Mesenchymal stem cell (in vitro differentiated cells and primary cell): ENCODE measurements at regions not wholly inside any gene's neighbourhood (a gene's known extent, or its start where the extent isn't known, plus 50 kb on each side); places are given as distances from the start of the nearest gene placed in this dataset.
"Not testable (repeated sequence)": the region's sequence is repeated elsewhere in the genome, so short reads cannot be mapped to it uniquely, and the experiment has no call there.

ENCODE experiments used
- DNase-seq: peaks from one replicate; pipeline ENCODE4 v3.0.0-alpha.2; 2013
- H2AFZ ChIP-seq: one replicate; pipeline ENCODE4 v1.6.1; 2013; ENCODE audit warnings: low read depth, mild to moderate bottlenecking, control low read depth, inconsistent platforms, low read length, moderate library complexity
- H2AK5ac ChIP-seq: 2 replicates; pipeline ENCODE4 v1.6.1; 2013; ENCODE audit warnings: low read length, moderate library complexity, mild to moderate bottlenecking, inconsistent platforms; ENCODE audit not compliant: severe bottlenecking
- H2BK120ac ChIP-seq: one replicate; pipeline ENCODE4 v1.6.1; 2013; ENCODE audit warnings: low read depth, mild to moderate bottlenecking, inconsistent platforms, low read length, moderate library complexity
- H2BK12ac ChIP-seq, 2 experiments: one replicate each; pipeline ENCODE4 v1.6.1; 2013; ENCODE audit warnings: inconsistent platforms in 2 of 2, low read length in 2 of 2, mild to moderate bottlenecking in 2 of 2, moderate library complexity in 2 of 2, control low read depth in 1 of 2
- H2BK15ac ChIP-seq: one replicate; pipeline ENCODE4 v1.6.1; 2013; ENCODE audit warnings: mild to moderate bottlenecking, low read depth, inconsistent platforms; ENCODE audit not compliant: poor library complexity, severe bottlenecking
- H2BK5ac ChIP-seq: 2 replicates; pipeline ENCODE4 v1.6.1; 2013; ENCODE audit warnings: low read depth, mild to moderate bottlenecking, low read length, control low read depth, inconsistent platforms; ENCODE audit not compliant: poor library complexity, severe bottlenecking
- H3K14ac ChIP-seq, 2 experiments: one replicate each; pipeline ENCODE4 v1.6.1; 2013; ENCODE audit warnings: inconsistent platforms in 2 of 2, low read length in 2 of 2, control low read depth in 1 of 2, mild to moderate bottlenecking in 1 of 2, moderate library complexity in 1 of 2
- H3K18ac ChIP-seq, 2 experiments: one replicate each; pipeline ENCODE4 v1.6.1; 2013; ENCODE audit warnings: inconsistent platforms in 2 of 2, low read length in 2 of 2, control low read depth in 1 of 2, low read depth in 1 of 2, mild to moderate bottlenecking in 1 of 2
- H3K23ac ChIP-seq, 2 experiments: one replicate each; pipeline ENCODE4 v1.6.1; 2013; ENCODE audit warnings: inconsistent platforms in 2 of 2, low read length in 2 of 2, mild to moderate bottlenecking in 2 of 2, moderate library complexity in 2 of 2, control low read depth in 1 of 2
- H3K27ac ChIP-seq: 2 replicates; pipeline ENCODE4 v1.5.1; 2013; ENCODE audit warnings: mild to moderate bottlenecking, moderate library complexity, low read length, control low read depth, inconsistent platforms; ENCODE audit not compliant: poor library complexity, severe bottlenecking
- H3K27me3 ChIP-seq, 2 experiments: 2 replicates each; pipeline versions ENCODE4 v1.6.1 to v1.7.0; 2013; ENCODE audit warnings: low read length in 2 of 2, mild to moderate bottlenecking in 2 of 2, moderate library complexity in 2 of 2, control low read depth in 1 of 2, inconsistent platforms in 1 of 2; ENCODE audit not compliant: control insufficient read depth in 1 of 2, insufficient read depth in 1 of 2
- H3K36me3 ChIP-seq, 2 experiments: 2 replicates each; pipeline versions ENCODE4 v1.6.1 to v1.7.0; 2013; ENCODE audit warnings: low read length in 2 of 2, control low read depth in 1 of 2, inconsistent platforms in 1 of 2, low read depth in 1 of 2, mild to moderate bottlenecking in 1 of 2; ENCODE audit not compliant: insufficient read depth in 2 of 2, control insufficient read depth in 1 of 2
- H3K4ac ChIP-seq, 2 experiments: one replicate each; pipeline ENCODE4 v1.6.1; 2013; ENCODE audit warnings: inconsistent platforms in 2 of 2, low read length in 2 of 2, mild to moderate bottlenecking in 2 of 2, moderate library complexity in 2 of 2, control low read depth in 1 of 2, low read depth in 1 of 2
- H3K4me1 ChIP-seq: 2 replicates; pipeline ENCODE4 v1.6.1; 2013; ENCODE audit warnings: low read depth, low read length, control low read depth; ENCODE audit not compliant: control insufficient read depth, insufficient read depth
- H3K4me2 ChIP-seq: 2 replicates; pipeline ENCODE4 v1.6.1; 2013; ENCODE audit warnings: low read length, mild to moderate bottlenecking, inconsistent platforms; ENCODE audit not compliant: poor library complexity, severe bottlenecking
- H3K4me3 ChIP-seq, 2 experiments: 2 replicates each; pipeline versions ENCODE4 v1.5.1 to v1.7.0; 2013; ENCODE audit warnings: low read length in 2 of 2, mild to moderate bottlenecking in 2 of 2, control low read depth in 1 of 2, low read depth in 1 of 2; ENCODE audit not compliant: insufficient read depth in 1 of 2
- H3K79me1 ChIP-seq: replicated peaks from 2 replicates; pipeline ENCODE4 v1.6.1; 2013; ENCODE audit warnings: mild to moderate bottlenecking, control low read depth, low read length, inconsistent platforms; ENCODE audit not compliant: poor library complexity, severe bottlenecking
- H3K9ac ChIP-seq: 2 replicates; pipeline ENCODE4 v1.7.0; 2013; ENCODE audit warnings: mild to moderate bottlenecking, low read length, moderate library complexity
- H3K9me3 ChIP-seq: 2 replicates; pipeline ENCODE4 v1.7.0; 2013; ENCODE audit warnings: mild to moderate bottlenecking, low read length; ENCODE audit not compliant: control insufficient read depth
- H4K8ac ChIP-seq: one replicate; pipeline ENCODE4 v1.6.1; 2013; ENCODE audit warnings: inconsistent platforms, mild to moderate bottlenecking, low read length, moderate library complexity
- H4K91ac ChIP-seq: one replicate; pipeline ENCODE4 v1.6.1; 2013; ENCODE audit warnings: mild to moderate bottlenecking, low read length, inconsistent platforms
- WGBS: methylation state at CpG from one replicate; pipeline ENCODE4 v1.1.7; 2013; ENCODE audit warnings: mixed read lengths; 5-methylcytosine and 5-hydroxymethylcytosine counted together

DNA sequence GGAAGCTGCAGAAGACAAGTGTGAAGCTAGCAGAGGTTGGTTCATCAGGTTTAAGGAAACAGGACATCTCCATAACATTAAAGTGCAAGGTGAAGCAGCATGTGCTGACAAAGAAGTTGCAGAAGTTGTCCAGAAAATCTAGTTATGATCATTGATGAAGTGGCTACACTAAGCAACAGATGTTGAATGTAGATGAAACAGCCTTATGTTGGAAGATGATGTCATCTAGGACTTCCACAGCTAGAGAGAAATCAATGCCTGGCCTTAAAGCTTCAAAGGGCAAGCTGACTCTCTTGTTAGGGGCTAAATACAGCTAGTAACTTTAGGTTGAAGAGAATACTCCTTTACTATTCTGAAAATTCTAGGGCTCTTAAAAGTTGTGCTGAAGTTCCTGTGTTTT, 340.2 kb upstream of the SOX9 start:
- no peak for DNase-seq
- H3K14ac ChIP-seq, result no peak overlapping the region
- H3K27me3 ChIP-seq, result peaks cover 0 to 9% of the 10 kb centered on the region in 2 experiments
- no peak overlapping the region for H3K23ac ChIP-seq
- no peak overlapping the region for H2BK5ac ChIP-seq
- H3K18ac ChIP-seq, result no peak overlapping the region
- no peak overlapping the region for H2AFZ ChIP-seq
- no peak overlapping the region for H3K27ac ChIP-seq
- H2AK5ac ChIP-seq, result no peak overlapping the region
- H3K4me3 ChIP-seq, result no peak overlapping the region
- no peak overlapping the region for H3K4me2 ChIP-seq
- H3K36me3 ChIP-seq, result no peaks in the 10 kb centered on the region
- H2BK12ac ChIP-seq, result no peak overlapping the region
- no peaks in the 10 kb centered on the region for H3K9me3 ChIP-seq
- H4K91ac ChIP-seq, result no peak overlapping the region
- H4K8ac ChIP-seq, result no peak overlapping the region
- H3K4ac ChIP-seq, result no peak overlapping the region
- no peaks in the 10 kb centered on the region for H3K4me1 ChIP-seq
- no peak overlapping the region for H2BK120ac ChIP-seq
- no peak overlapping the region for H3K9ac ChIP-seq
- H2BK15ac ChIP-seq, result no peak overlapping the region
- no peaks in the 10 kb centered on the region for H3K79me1 ChIP-seq

DNA sequence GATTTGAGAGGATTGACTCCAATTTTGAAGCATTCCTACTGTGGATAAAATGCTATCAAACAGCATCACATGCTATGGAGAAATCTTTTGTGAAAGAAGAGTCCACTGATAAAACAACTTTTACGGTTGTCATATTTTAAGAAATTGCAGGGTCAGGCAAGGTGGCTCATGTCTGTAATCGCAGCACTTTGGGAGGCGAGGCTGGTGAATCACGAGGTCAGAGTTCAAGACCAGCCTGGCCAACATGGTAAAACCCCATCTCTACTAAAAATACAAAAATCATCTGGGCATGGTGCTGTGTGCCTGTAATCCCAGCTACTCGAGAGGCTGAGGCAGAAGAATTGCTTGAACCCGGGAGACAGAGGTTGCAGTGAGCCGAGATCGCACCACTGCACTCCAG, 338.8 kb upstream of the SOX9 start:
- 92% methylated on average over 8 of the region's 8 CpGs for WGBS
- peaks cover 0 to 11% of the 10 kb centered on the region in 2 experiments for H3K27me3 ChIP-seq
- not testable (repeated sequence) for H2AK5ac ChIP-seq, H3K23ac ChIP-seq, H2BK15ac ChIP-seq, H3K4me1 ChIP-seq, H4K8ac ChIP-seq, H3K4me3 ChIP-seq, H2BK120ac ChIP-seq, H3K79me1 ChIP-seq, H3K9ac ChIP-seq, H2AFZ ChIP-seq, H2BK5ac ChIP-seq, H3K9me3 ChIP-seq, H4K91ac ChIP-seq, H3K14ac ChIP-seq, H3K4me2 ChIP-seq, DNase-seq, H3K18ac ChIP-seq, H3K4ac ChIP-seq, H3K36me3 ChIP-seq, H2BK12ac ChIP-seq, H3K27ac ChIP-seq

DNA sequence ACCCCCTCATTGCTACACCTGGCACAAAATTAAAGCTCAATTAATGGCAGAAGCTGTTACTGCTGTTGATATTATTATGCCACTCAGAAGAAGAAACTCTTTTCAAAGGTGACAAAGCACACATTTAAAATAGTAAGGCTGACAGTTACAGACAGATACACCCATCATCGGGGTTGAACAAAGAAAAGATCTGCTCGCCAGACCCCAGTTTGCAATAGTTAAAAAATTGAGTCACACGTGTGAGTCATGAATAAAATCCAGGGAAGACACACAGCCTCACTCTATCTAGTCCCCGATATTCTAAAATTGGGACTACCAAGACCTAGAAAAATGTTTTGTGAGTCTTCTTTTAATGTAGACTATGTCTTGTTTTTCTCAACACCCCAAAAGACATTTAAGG, 330.0 kb upstream of the SOX9 start:
- Histone ChIP-seq H3K23ac (no peak overlapping the region), H3K9ac (peak overlapping the region; percentile 30), H2AFZ (no peak overlapping the region), H2AK5ac (no peak overlapping the region), H3K18ac (no peak overlapping the region), H3K4me2 (no peak overlapping the region), H4K91ac (no peak overlapping the region), H2BK12ac (no peak overlapping the region), H3K27me3 (peaks cover 0 to 10% of the 10 kb centered on the region in 2 experiments), H2BK15ac (no peak overlapping the region), H2BK120ac (no peak overlapping the region), H2BK5ac (no peak overlapping the region), H3K4me1 (no peaks in the 10 kb centered on the region), H4K8ac (no peak overlapping the region), H3K4ac (no peak overlapping the region), H3K14ac (no peak overlapping the region), H3K27ac (no peak overlapping the region), H3K79me1 (no peaks in the 10 kb centered on the region), H3K9me3 (no peaks in the 10 kb centered on the region), H3K4me3 (peak overlapping the region in 1 of 2 experiments; percentile 19), H3K36me3 (no peaks in the 10 kb centered on the region)
- WGBS, result 52% methylated on average over 3 of the region's 4 CpGs
- DNase-seq, result peak; percentile 4

DNA sequence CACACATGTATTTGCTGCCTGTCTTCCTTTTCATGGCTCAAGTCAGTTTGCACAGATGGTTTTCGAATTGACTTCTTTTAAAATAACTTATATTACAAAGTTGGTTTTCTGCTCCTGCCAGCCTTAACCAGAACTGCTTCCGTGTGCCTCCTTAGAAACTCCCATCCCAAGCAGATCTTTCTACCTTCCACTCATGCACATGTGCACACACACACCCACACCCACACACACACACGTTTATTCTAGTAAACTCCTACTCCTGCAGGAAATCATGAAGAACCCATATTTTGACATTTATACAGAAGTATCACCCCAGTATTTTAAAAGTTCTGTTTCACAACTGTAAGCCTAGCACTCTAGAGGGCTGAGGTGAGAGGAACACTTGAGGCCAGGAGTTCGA, 329.5 kb upstream of the SOX9 start:
- 88% methylated on average over 3 of the region's 4 CpGs for WGBS
- Histone ChIP-seq H3K4me1 (no peaks in the 10 kb centered on the region), H2AFZ (no peak overlapping the region), H2BK12ac (no peak overlapping the region), H3K14ac (no peak overlapping the region), H4K91ac (no peak overlapping the region), H3K79me1 (no peaks in the 10 kb centered on the region), H2BK120ac (no peak overlapping the region), H3K9ac (no peak overlapping the region), H3K9me3 (no peaks in the 10 kb centered on the region), H3K4me2 (no peak overlapping the region), H3K27ac (no peak overlapping the region), H3K36me3 (no peaks in the 10 kb centered on the region), H2BK15ac (no peak overlapping the region), H2AK5ac (no peak overlapping the region), H3K18ac (no peak overlapping the region), H3K4ac (no peak overlapping the region), H3K4me3 (no peak overlapping the region), H2BK5ac (no peak overlapping the region), H3K23ac (no peak overlapping the region), H4K8ac (no peak overlapping the region), H3K27me3 (peaks cover 0 to 14% of the 10 kb centered on the region in 2 experiments)
- DNase-seq, result no peak
